Suprapubic skin (tissue), 4 donors: ENCODE measurements at regions not wholly inside any gene's neighbourhood (a gene's known extent, or its start where the extent isn't known, plus 50 kb on each side); places are given as distances from the start of the nearest gene placed in this dataset.

ENCODE experiments used
- DNase-seq, 2 donors: peaks; one replicate each; pipeline ENCODE4 v3.0.0-alpha.2; 2019; ENCODE audit warnings: low spot score in 2 of 2
- H3K27ac ChIP-seq: fragments of 200-600 bp; sonication (generic); one replicate; pipeline ENCODE4 v1.5.1; 2019
- H3K27me3 ChIP-seq: fragments of 200-600 bp; sonication (generic); one replicate; pipeline ENCODE4 v1.5.1; 2019
- H3K36me3 ChIP-seq: fragments of 200-600 bp; sonication (generic); one replicate; pipeline ENCODE4 v1.5.1; 2019
- H3K4me1 ChIP-seq: fragments of 200-600 bp; sonication (generic); one replicate; pipeline ENCODE4 v1.5.1; 2019
- H3K4me3 ChIP-seq: fragments of 200-600 bp; sonication (generic); one replicate; pipeline ENCODE4 v1.5.1; 2019; ENCODE audit warnings: mild to moderate bottlenecking
- H3K9me3 ChIP-seq: fragments of 200-600 bp; sonication (generic); one replicate; pipeline ENCODE4 v1.5.1; 2019
- CTCF ChIP-seq, 2 donors: fragments of 200-600 bp in 1 of 2; fragments of 450-650 bp in 1 of 2; sonication (generic) in 1 of 2; IDR thresholded peaks; one replicate each; pipeline ENCODE4 v1.5.1; 2016 to 2019; ENCODE audit warnings: antibody characterized with exemption in 2 of 2, mild to moderate bottlenecking in 1 of 2, moderate library complexity in 1 of 2
- EP300 ChIP-seq: sonication (generic); formaldehyde crosslinking; IDR thresholded peaks from one replicate; pipeline ENCODE4 v1.6.1; 2017; ENCODE audit warnings: antibody characterized with exemption
- POLR2A ChIP-seq, 2 donors: fragments of 450-650 bp; IDR thresholded peaks; one replicate each; pipeline ENCODE4 v1.6.1; 2017; ENCODE audit warnings: antibody characterized with exemption in 2 of 2, mild to moderate bottlenecking in 2 of 2, moderate library complexity in 2 of 2
- POLR2AphosphoS5 ChIP-seq, 3 donors: sonication (generic); formaldehyde crosslinking; IDR thresholded peaks; one replicate each; pipeline ENCODE4 v1.6.1; 2017; ENCODE audit warnings: antibody characterized with exemption in 3 of 3
- WGBS: methylation state at CpG from one replicate; pipeline ENCODE4 v1.1.5; 2018; 5-methylcytosine and 5-hydroxymethylcytosine counted together

GRCh38 chr2:236684504-236685256 is 115.1 kb downstream of the ACKR3 start:
- peaks cover 5% of the 10 kb centered on the region for H3K27me3 ChIP-seq
- no peak overlapping the region for H3K27ac ChIP-seq
- no peaks in the 10 kb centered on the region for H3K9me3 ChIP-seq
- H3K36me3 ChIP-seq, result no peaks in the 10 kb centered on the region
- no peak for TF ChIP-seq EP300
- no peak for TF ChIP-seq POLR2AphosphoS5 (IDR thresholded peaks at IDR 0.05)
- no peak for TF ChIP-seq CTCF (IDR thresholded peaks at IDR 0.05)
- TF ChIP-seq POLR2A (IDR thresholded peaks at IDR 0.05), result no peak
- no peak overlapping the region for H3K4me3 ChIP-seq
- 79% methylated on average over 9 of the region's 9 CpGs for WGBS
- H3K4me1 ChIP-seq, result peaks cover 20% of the 10 kb centered on the region
- peak; percentile 44 to 67 for DNase-seq

- TF ChIP-seq CTCF (IDR thresholded peaks at IDR 0.05), result no peak
- TF ChIP-seq POLR2AphosphoS5 (IDR thresholded peaks at IDR 0.05), result no peak
- no peak for TF ChIP-seq POLR2A (IDR thresholded peaks at IDR 0.05)
- TF ChIP-seq EP300, result no peak
These were observed 115.7 kb downstream of the ACKR3 start for GRCh38 chr2:236685361-236685760.

GRCh38 chr2:236685979-236686520 is 116.4 kb downstream of the ACKR3 start:
- peaks cover 5% of the 10 kb centered on the region for H3K27me3 ChIP-seq
- WGBS, result 86% methylated on average over 11 of the region's 11 CpGs
- H3K27ac ChIP-seq, result no peak overlapping the region
- TF ChIP-seq POLR2A (IDR thresholded peaks at IDR 0.05) (no peak), POLR2AphosphoS5 (IDR thresholded peaks at IDR 0.05) (no peak), EP300 (no peak), CTCF (IDR thresholded peaks at IDR 0.05) (no peak)
- peaks cover 20% of the 10 kb centered on the region for H3K4me1 ChIP-seq
- no peak overlapping the region for H3K4me3 ChIP-seq
- DNase-seq, result peak; percentile 43 to 64
- no peaks in the 10 kb centered on the region for H3K36me3 ChIP-seq
- no peaks in the 10 kb centered on the region for H3K9me3 ChIP-seq

More at GRCh38 chr2:236685361-236685760, 115.7 kb downstream of the ACKR3 start:
- H3K27me3 ChIP-seq, result peaks cover 5% of the 10 kb centered on the region
- no peak overlapping the region for H3K27ac ChIP-seq
- H3K4me3 ChIP-seq, result no peak overlapping the region
- H3K4me1 ChIP-seq, result peaks cover 20% of the 10 kb centered on the region
- no peaks in the 10 kb centered on the region for H3K9me3 ChIP-seq
- no peaks in the 10 kb centered on the region for H3K36me3 ChIP-seq
- no peak for DNase-seq
- WGBS, result 91% methylated on average over 1 of the region's 1 CpG

DNA sequence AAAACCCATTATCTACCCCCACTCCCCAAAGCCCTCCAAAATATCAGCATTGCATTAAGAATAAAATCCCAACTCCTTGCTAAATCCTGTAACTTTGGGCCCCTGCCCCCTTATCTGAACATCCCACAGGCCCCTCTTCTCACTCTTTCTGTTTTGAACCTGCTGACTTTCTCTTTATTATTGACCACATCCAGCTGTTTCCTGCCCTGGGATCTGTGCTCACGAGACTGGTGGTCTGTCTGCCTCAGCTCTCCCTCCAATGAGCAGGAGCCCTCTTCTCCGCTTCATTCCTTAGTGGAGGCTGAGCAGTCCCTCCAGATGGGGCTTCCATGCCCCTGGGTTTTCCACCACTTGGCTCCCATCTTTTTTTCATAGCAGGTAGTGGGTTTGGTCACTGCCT is 116.9 kb downstream of the ACKR3 start:
- DNase-seq, result peak in 1 of 2 donors; percentile 23
- Histone ChIP-seq H3K4me3 (no peak overlapping the region), H3K9me3 (no peaks in the 10 kb centered on the region), H3K36me3 (no peaks in the 10 kb centered on the region), H3K27me3 (peaks cover 5% of the 10 kb centered on the region), H3K4me1 (peaks cover 23% of the 10 kb centered on the region), H3K27ac (no peak overlapping the region)
- TF ChIP-seq CTCF (IDR thresholded peaks at IDR 0.05) (no peak), POLR2AphosphoS5 (IDR thresholded peaks at IDR 0.05) (no peak), POLR2A (IDR thresholded peaks at IDR 0.05) (no peak), EP300 (no peak)
- 79% methylated on average over 2 of the region's 2 CpGs for WGBS

GRCh38 chr2:236687296-236687965 is 117.8 kb downstream of the ACKR3 start:
- 55% methylated on average over 6 of the region's 8 CpGs for WGBS

More at GRCh38 chr2:236687296-236687965, 117.8 kb downstream of the ACKR3 start:
- H3K27ac ChIP-seq, result no peak overlapping the region
- H3K27me3 ChIP-seq, result peaks cover 5% of the 10 kb centered on the region
- peak; percentile 38 to 76 for DNase-seq
- no peak for TF ChIP-seq POLR2A (IDR thresholded peaks at IDR 0.05)
- no peak for TF ChIP-seq EP300
- no peak for TF ChIP-seq CTCF (IDR thresholded peaks at IDR 0.05)
- TF ChIP-seq POLR2AphosphoS5 (IDR thresholded peaks at IDR 0.05), result no peak
- H3K36me3 ChIP-seq, result no peaks in the 10 kb centered on the region
- peaks cover 27% of the 10 kb centered on the region for H3K4me1 ChIP-seq
- H3K9me3 ChIP-seq, result no peaks in the 10 kb centered on the region
- no peak overlapping the region for H3K4me3 ChIP-seq
